ENCODE measurements at regions not wholly inside any gene's neighbourhood (a gene's known extent, or its start where the extent isn't known, plus 50 kb on each side); places are given as distances from the start of the nearest gene placed in this dataset.

DNA sequence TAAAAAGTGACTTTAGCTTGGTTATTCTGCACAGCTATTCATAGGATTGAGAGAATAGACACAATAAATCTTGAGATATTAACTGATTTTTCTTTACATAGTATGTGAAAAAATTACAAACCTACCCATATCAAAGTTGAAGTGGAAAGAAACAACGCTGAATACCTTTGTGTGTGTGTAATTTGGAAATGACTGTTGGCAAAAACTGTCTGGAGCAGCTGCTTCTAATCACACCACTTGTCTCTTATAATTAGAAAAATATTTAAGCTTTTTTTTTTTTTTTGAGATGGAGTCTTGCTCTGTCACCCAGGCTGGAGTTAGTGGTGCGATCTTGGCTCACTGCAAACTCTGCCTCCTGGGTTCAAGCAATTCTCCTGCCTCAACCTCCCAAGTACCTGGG lies 110.8 kb upstream of the POC5 start:
- TF ChIP-seq, protein P1, sequence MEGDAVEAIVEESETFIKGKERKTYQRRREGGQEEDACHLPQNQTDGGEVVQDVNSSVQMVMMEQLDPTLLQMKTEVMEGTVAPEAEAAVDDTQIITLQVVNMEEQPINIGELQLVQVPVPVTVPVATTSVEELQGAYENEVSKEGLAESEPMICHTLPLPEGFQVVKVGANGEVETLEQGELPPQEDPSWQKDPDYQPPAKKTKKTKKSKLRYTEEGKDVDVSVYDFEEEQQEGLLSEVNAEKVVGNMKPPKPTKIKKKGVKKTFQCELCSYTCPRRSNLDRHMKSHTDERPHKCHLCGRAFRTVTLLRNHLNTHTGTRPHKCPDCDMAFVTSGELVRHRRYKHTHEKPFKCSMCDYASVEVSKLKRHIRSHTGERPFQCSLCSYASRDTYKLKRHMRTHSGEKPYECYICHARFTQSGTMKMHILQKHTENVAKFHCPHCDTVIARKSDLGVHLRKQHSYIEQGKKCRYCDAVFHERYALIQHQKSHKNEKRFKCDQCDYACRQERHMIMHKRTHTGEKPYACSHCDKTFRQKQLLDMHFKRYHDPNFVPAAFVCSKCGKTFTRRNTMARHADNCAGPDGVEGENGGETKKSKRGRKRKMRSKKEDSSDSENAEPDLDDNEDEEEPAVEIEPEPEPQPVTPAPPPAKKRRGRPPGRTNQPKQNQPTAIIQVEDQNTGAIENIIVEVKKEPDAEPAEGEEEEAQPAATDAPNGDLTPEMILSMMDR (IDR thresholded peaks at IDR 0.05): no peak
- no peak for TF ChIP-seq EP300 (IDR thresholded peaks at IDR 0.05)
- no peak for TF ChIP-seq POLR2A (IDR thresholded peaks at IDR 0.05)
- TF ChIP-seq POLR2AphosphoS5 (IDR thresholded peaks at IDR 0.05): no peak
